Uterus (tissue), 3 donors: ENCODE measurements at regions not wholly inside any gene's neighbourhood (a gene's known extent, or its start where the extent isn't known, plus 50 kb on each side); places are given as distances from the start of the nearest gene placed in this dataset.
"Not testable (repeated sequence)": the region's sequence is repeated elsewhere in the genome, so short reads cannot be mapped to it uniquely, and the experiment has no call there.

Source experiments
- DNase-seq, 2 donors: peaks; one replicate each; pipeline ENCODE4 v3.0.0-alpha.2; 2019 to 2020
- H3K27ac ChIP-seq, 2 donors: fragments of 200-600 bp; sonication (generic); 1 replicate in 1 of 2; 2 replicates in 1 of 2; pipeline ENCODE4 v1.5.1; 2016 to 2018
- H3K27me3 ChIP-seq, 2 donors: fragments of 200-600 bp; sonication (generic); one replicate each; pipeline ENCODE4 v1.5.1; 2018 to 2019; ENCODE audit warnings: control low read depth in 1 of 2
- H3K36me3 ChIP-seq, 2 donors: fragments of 200-600 bp; sonication (generic); one replicate each; pipeline ENCODE4 v1.5.1; 2019; ENCODE audit warnings: control low read depth in 1 of 2
- H3K4me1 ChIP-seq, 2 donors: fragments of 200-600 bp; sonication (generic); one replicate each; pipeline ENCODE4 v1.5.1; 2018 to 2019; ENCODE audit warnings: control low read depth in 1 of 2
- H3K4me3 ChIP-seq, 2 donors: fragments of 200-600 bp; sonication (generic); 1 replicate in 1 of 2; 2 replicates in 1 of 2; pipeline ENCODE4 v1.5.1; 2018 to 2019; ENCODE audit warnings: mild to moderate bottlenecking in 1 of 2
- H3K9me3 ChIP-seq, 2 donors: fragments of 200-600 bp; sonication (generic); one replicate each; pipeline ENCODE4 v1.5.1; 2019; ENCODE audit warnings: control low read depth in 1 of 2
- CTCF ChIP-seq, 4 experiments: fragments of 200-600 bp in 2 of 4; fragments of 450-650 bp in 2 of 4; sonication (generic) in 2 of 4; IDR thresholded peaks; one replicate each; pipeline ENCODE4 v1.5.1; 2016 to 2019; ENCODE audit warnings: antibody characterized with exemption in 4 of 4, mild to moderate bottlenecking in 2 of 4, moderate library complexity in 1 of 4
- POLR2A ChIP-seq, 2 donors: fragments of 450-650 bp; IDR thresholded peaks; one replicate each; pipeline ENCODE4 v1.6.1; 2016; ENCODE audit warnings: antibody characterized with exemption in 2 of 2, mild to moderate bottlenecking in 1 of 2, moderate library complexity in 1 of 2
- intact Hi-C: fragments of 100-400 bp; cut with DNase I; formaldehyde crosslinking; loops from one replicate; pipeline ENCODE4 v1.15.1; 2023; ENCODE audit warnings: low total_unique reads
- donor health status: DM: yes; HTN: yes; CAD: no.

- TF ChIP-seq CTCF (IDR thresholded peaks at IDR 0.05) (no peak), POLR2A (IDR thresholded peaks at IDR 0.05) (no peak)
Observed at GRCh38 chrX:104370089-104370488, 115.4 kb upstream of the ESX1 start.

GRCh38 chrX:104360774-104361173, 106.0 kb upstream of the ESX1 start:
- H3K36me3 ChIP-seq, H3K9me3 ChIP-seq, DNase-seq, intact Hi-C loops, H3K27ac ChIP-seq, H3K4me3 ChIP-seq, H3K4me1 ChIP-seq, H3K27me3 ChIP-seq: not testable (repeated sequence)

More at GRCh38 chrX:104370089-104370488, 115.4 kb upstream of the ESX1 start:
- Histone ChIP-seq H3K27me3 (peaks cover 0 to 8% of the 10 kb centered on the region in 2 donors), H3K9me3 (no peaks in the 10 kb centered on the region), H3K36me3 (no peaks in the 10 kb centered on the region), H3K4me1 (no peaks in the 10 kb centered on the region), H3K27ac (no peak overlapping the region), H3K4me3 (no peak overlapping the region)
- intact Hi-C loops: no loop called here
- DNase-seq: no peak

GRCh38 chrX:104359124-104359523, 104.4 kb upstream of the ESX1 start:
- intact Hi-C loops: no loop called here
- H3K9me3 ChIP-seq: no peaks in the 10 kb centered on the region
- TF ChIP-seq CTCF (IDR thresholded peaks at IDR 0.05): no peak
- no peak for TF ChIP-seq POLR2A (IDR thresholded peaks at IDR 0.05)
- H3K36me3 ChIP-seq: no peaks in the 10 kb centered on the region
- H3K4me3 ChIP-seq: no peak overlapping the region
- H3K27ac ChIP-seq: no peak overlapping the region
- H3K27me3 ChIP-seq: peaks cover 0 to 2% of the 10 kb centered on the region in 2 donors
- no peak for DNase-seq
- no peaks in the 10 kb centered on the region for H3K4me1 ChIP-seq

- Histone ChIP-seq H3K27ac (no peak overlapping the region), H3K4me1 (no peaks in the 10 kb centered on the region), H3K9me3 (no peaks in the 10 kb centered on the region), H3K36me3 (no peaks in the 10 kb centered on the region), H3K4me3 (no peak overlapping the region), H3K27me3 (peaks cover 0 to 5% of the 10 kb centered on the region in 2 donors)
- no peak for TF ChIP-seq POLR2A (IDR thresholded peaks at IDR 0.05)
- no peak for TF ChIP-seq CTCF (IDR thresholded peaks at IDR 0.05)
- DNase-seq: no peak
- intact Hi-C loops: no loop called here
Observed at GRCh38 chrX:104351173-104351769, 96.5 kb upstream of the ESX1 start.

- Histone ChIP-seq H3K27me3 (no peaks in the 10 kb centered on the region), H3K9me3 (no peaks in the 10 kb centered on the region), H3K27ac (no peak overlapping the region), H3K4me1 (no peaks in the 10 kb centered on the region), H3K36me3 (no peaks in the 10 kb centered on the region), H3K4me3 (no peak overlapping the region)
- no peak for DNase-seq
- intact Hi-C loops: no loop called here
- TF ChIP-seq CTCF (IDR thresholded peaks at IDR 0.05) (no peak), POLR2A (IDR thresholded peaks at IDR 0.05) (no peak)
Observed at GRCh38 chrX:104347860-104348259, 93.1 kb upstream of the ESX1 start.
